Prostate gland (tissue), 2 donors: ENCODE measurements at regions not wholly inside any gene's neighbourhood (a gene's known extent, or its start where the extent isn't known, plus 50 kb on each side); places are given as distances from the start of the nearest gene placed in this dataset.

ENCODE experiments used
- DNase-seq: peaks from one replicate; pipeline ENCODE4 v3.0.0-alpha.2; 2019; ENCODE audit warnings: low spot score
- H3K27ac ChIP-seq, 2 donors: fragments of 200-600 bp; sonication (generic); 2 replicates each; pipeline ENCODE4 v1.5.1; 2017 to 2019
- H3K27me3 ChIP-seq: fragments of 200-600 bp; sonication (generic); replicated peaks from 2 replicates; pipeline ENCODE4 v1.5.1; 2019; ENCODE audit not compliant: insufficient read depth
- H3K36me3 ChIP-seq, 2 donors: fragments of 200-600 bp; sonication (generic); 1 replicate in 1 of 2; 2 replicates in 1 of 2; pipeline versions ENCODE4 v1.5.1 to v1.8.1; 2017 to 2019
- H3K4me1 ChIP-seq: fragments of 200-600 bp; sonication (generic); replicated peaks from 2 replicates; pipeline ENCODE4 v1.5.1; 2019
- H3K4me3 ChIP-seq, 2 donors: fragments of 200-600 bp; sonication (generic); 2 replicates each; pipeline ENCODE4 v1.5.1; 2017 to 2019
- H3K9me3 ChIP-seq: fragments of 200-600 bp; sonication (generic); 2 replicates; pipeline ENCODE4 v1.5.1; 2017
- POLR2A ChIP-seq: fragments of 450-650 bp; IDR thresholded peaks from one replicate; pipeline ENCODE4 v1.6.1; 2016; ENCODE audit warnings: antibody characterized with exemption, mild to moderate bottlenecking
- POLR2AphosphoS5 ChIP-seq: sonication (generic); formaldehyde crosslinking; IDR thresholded peaks from one replicate; pipeline ENCODE4 v1.6.1; 2017; ENCODE audit warnings: antibody characterized with exemption
- WGBS: methylation state at CpG from one replicate; pipeline ENCODE4 v1.1.5; 2018; 5-methylcytosine and 5-hydroxymethylcytosine counted together
- intact Hi-C: fragments of 100-400 bp; cut with DNase I; formaldehyde crosslinking; loops from one replicate; pipeline ENCODE4 v1.14.2; 2022
- TF ChIP-seq, protein P1 (sequence below), 4 experiments: fragments of 200-600 bp in 2 of 4; fragments of 450-650 bp in 2 of 4; sonication (generic) in 2 of 4; IDR thresholded peaks; 1 replicate in 3 of 4; 2 replicates in 1 of 4; pipeline ENCODE4 v1.5.1; 2016 to 2019; ENCODE audit warnings: antibody characterized with exemption in 4 of 4, mild to moderate bottlenecking in 2 of 4, moderate library complexity in 2 of 4

DNA sequence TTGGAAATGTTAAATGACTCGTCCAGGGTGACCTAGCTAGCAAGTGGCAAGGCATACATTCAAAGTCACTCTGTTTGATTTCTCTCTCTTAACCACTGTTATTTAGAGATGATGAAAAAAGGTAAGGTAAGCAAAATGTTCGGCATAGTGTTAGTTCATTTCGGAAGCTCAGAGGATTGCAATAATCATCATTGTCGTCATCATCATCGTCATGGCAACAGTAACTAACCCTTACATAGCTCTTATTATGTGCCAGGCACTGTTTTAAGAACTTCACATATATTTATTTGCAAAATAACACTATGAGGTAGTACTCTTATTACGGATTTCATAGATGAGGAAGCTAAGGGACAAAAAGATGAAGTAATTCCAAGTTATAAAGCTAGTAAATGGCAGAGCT is 292.7 kb upstream of the CXCR4 start:
- Histone ChIP-seq H3K4me1 (no peaks in the 10 kb centered on the region), H3K4me3 (no peak overlapping the region), H3K27me3 (peaks cover 3% of the 10 kb centered on the region), H3K9me3 (no peaks in the 10 kb centered on the region), H3K27ac (no peak overlapping the region), H3K36me3 (no peaks in the 10 kb centered on the region)
- intact Hi-C loops, result no loop called here
- TF ChIP-seq POLR2A (no peak), POLR2AphosphoS5 (no peak)
- TF ChIP-seq, protein P1, sequence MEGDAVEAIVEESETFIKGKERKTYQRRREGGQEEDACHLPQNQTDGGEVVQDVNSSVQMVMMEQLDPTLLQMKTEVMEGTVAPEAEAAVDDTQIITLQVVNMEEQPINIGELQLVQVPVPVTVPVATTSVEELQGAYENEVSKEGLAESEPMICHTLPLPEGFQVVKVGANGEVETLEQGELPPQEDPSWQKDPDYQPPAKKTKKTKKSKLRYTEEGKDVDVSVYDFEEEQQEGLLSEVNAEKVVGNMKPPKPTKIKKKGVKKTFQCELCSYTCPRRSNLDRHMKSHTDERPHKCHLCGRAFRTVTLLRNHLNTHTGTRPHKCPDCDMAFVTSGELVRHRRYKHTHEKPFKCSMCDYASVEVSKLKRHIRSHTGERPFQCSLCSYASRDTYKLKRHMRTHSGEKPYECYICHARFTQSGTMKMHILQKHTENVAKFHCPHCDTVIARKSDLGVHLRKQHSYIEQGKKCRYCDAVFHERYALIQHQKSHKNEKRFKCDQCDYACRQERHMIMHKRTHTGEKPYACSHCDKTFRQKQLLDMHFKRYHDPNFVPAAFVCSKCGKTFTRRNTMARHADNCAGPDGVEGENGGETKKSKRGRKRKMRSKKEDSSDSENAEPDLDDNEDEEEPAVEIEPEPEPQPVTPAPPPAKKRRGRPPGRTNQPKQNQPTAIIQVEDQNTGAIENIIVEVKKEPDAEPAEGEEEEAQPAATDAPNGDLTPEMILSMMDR (IDR thresholded peaks at IDR 0.05), result no peak
- DNase-seq, result no peak
- WGBS, result 87% methylated on average over 6 of the region's 6 CpGs

DNA sequence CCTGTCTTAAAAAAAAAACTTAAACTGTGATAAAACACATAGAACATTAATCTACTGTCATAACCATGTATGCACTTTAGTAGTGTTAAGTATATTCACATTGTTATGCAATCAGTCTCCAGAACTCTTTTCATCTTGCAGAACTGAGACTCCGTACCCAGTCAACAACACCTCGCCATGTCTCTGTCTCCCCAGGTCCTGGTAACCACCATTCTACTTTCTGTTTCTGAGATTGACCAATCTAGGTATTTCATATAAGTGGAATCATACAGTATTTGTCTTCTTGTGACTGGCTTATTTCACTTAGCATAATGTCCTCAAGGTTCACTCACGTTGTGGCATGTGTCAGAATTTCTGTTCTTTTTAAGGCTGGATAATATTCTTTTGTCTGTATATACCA is 290.8 kb upstream of the CXCR4 start:
- H3K27me3 ChIP-seq, result peaks cover 3% of the 10 kb centered on the region
- H3K36me3 ChIP-seq, result no peaks in the 10 kb centered on the region
- no peak for TF ChIP-seq POLR2AphosphoS5
- TF ChIP-seq, protein P1 (IDR thresholded peaks at IDR 0.05), result no peak
- no peak for TF ChIP-seq POLR2A
- DNase-seq, result no peak
- intact Hi-C loops, result no loop called here
- 91% methylated on average over 3 of the region's 3 CpGs for WGBS
- no peak overlapping the region for H3K4me3 ChIP-seq
- no peaks in the 10 kb centered on the region for H3K4me1 ChIP-seq
- H3K9me3 ChIP-seq, result no peaks in the 10 kb centered on the region
- H3K27ac ChIP-seq, result no peak overlapping the region

DNA sequence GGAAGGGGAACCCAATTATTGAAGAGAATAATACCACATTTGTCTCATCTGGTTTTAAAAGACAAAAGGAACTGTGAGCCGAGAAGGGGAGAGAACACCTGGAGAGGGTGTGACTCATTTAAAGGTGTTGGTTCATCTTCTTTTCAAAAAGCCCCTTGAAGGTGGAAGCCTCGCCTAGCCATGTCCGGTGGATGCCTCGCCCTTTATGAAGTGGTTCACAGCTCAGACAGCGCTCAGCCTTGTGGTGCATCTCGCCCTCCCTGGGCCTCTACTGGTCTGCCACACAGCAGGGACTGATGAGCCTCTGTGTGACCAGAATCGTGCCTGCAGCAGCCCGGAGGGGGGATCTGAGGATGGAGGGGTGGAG is 290.0 kb upstream of the CXCR4 start:
- intact Hi-C loops, result no loop called here
- 71% methylated on average over 8 of the region's 8 CpGs for WGBS
- no peak for DNase-seq
- Histone ChIP-seq H3K9me3 (no peaks in the 10 kb centered on the region), H3K36me3 (no peaks in the 10 kb centered on the region), H3K27me3 (peaks cover 3% of the 10 kb centered on the region), H3K4me1 (no peaks in the 10 kb centered on the region), H3K27ac (no peak overlapping the region), H3K4me3 (no peak overlapping the region)
- TF ChIP-seq POLR2AphosphoS5 (no peak), POLR2A (no peak)
- TF ChIP-seq, protein P1 (IDR thresholded peaks at IDR 0.05), result no peak

DNA sequence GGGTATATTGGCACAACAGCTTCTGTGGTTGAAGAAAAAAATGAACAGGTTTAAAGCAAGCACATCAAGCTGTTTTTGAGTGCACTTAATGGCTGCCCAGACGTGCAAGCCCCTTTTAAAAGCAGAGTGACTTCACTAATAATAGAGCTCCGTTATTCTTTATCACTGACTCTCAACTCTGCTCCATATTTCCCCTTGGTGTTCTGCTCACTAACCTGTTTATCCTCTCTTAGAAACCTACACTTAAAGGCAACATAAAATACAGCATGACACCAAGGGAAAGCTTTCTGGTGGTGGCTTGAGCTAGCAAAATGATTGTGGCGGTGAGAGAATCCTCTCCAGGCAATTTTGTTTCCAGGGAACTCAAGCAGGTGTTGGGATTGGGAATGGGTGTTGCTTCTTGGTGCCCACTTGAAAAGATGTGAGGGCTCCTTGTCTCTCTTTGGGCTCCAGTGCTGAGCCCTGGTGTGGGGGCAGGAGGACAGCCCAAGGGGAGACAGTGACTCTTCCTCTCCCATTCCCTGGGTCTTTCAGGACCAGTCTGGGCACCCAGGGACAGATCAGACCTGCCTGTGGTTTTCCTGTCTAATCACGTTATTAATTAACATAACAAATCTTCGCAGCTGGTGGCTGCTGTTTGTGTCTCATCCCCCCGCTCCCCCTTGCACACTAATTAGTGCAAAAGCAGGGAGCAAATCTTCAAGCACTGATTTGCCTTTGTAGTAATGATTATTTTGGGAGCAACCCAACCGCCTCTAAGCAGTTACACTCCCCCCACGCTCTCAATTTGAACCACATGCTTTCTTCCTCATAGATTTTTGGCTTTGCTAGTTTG is 289.4 kb upstream of the CXCR4 start:
- Histone ChIP-seq H3K9me3 (no peaks in the 10 kb centered on the region), H3K4me3 (no peak overlapping the region), H3K4me1 (no peaks in the 10 kb centered on the region), H3K36me3 (no peaks in the 10 kb centered on the region), H3K27ac (no peak overlapping the region), H3K27me3 (peaks cover 3% of the 10 kb centered on the region)
- WGBS, result 49% methylated on average over 8 of the region's 8 CpGs
- intact Hi-C loops, result no loop called here
- TF ChIP-seq POLR2AphosphoS5 (no peak), POLR2A (no peak)
- TF ChIP-seq, protein P1 (IDR thresholded peaks at IDR 0.05), result no peak
- DNase-seq, result no peak

DNA sequence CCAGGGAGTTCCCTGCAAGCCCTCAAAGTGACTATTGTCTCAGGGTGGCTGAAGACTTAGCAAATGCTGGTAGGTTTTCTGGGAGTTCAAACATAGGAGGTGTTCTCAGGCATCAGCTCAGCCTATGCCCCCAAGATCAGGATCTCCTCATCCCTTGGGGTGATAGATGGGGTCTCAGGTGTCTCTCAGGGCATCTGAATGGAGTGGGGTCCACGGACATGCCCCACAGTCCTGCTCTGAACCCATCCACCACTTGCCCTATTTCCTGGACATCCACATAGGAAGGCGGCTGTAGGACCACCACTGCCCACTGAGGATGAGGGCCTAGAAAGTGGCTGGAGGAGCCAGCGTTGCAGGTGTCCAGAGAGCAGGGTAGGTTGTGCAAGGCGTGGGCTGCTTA is 287.0 kb upstream of the CXCR4 start:
- H3K4me1 ChIP-seq, result no peaks in the 10 kb centered on the region
- H3K9me3 ChIP-seq, result no peaks in the 10 kb centered on the region
- peaks cover 3% of the 10 kb centered on the region for H3K27me3 ChIP-seq
- TF ChIP-seq, protein P1 (IDR thresholded peaks at IDR 0.05), result no peak
- TF ChIP-seq POLR2AphosphoS5 (no peak), POLR2A (no peak)
- H3K27ac ChIP-seq, result no peak overlapping the region
- 98% methylated on average over 4 of the region's 4 CpGs for WGBS
- intact Hi-C loops, result no loop called here
- no peak for DNase-seq
- H3K4me3 ChIP-seq, result no peak overlapping the region
- no peaks in the 10 kb centered on the region for H3K36me3 ChIP-seq
